Stimulated activated CD8-positive, alpha-beta memory T cell treated with anti-CD3 and anti-CD28 coated beads, Interleukin-7, amount 100 ng/mL, for 48 hours (primary cell): ENCODE measurements at regions not wholly inside any gene's neighbourhood (a gene's known extent, or its start where the extent isn't known, plus 50 kb on each side); places are given as distances from the start of the nearest gene placed in this dataset.

Experiments used
- DNase-seq, 2 donors: peaks; one replicate each; pipeline ENCODE4 v3.0.0-alpha.2; 2020; ENCODE audit warnings: low read depth in 1 of 2; ENCODE audit errors: extremely low read depth in 1 of 2

DNA sequence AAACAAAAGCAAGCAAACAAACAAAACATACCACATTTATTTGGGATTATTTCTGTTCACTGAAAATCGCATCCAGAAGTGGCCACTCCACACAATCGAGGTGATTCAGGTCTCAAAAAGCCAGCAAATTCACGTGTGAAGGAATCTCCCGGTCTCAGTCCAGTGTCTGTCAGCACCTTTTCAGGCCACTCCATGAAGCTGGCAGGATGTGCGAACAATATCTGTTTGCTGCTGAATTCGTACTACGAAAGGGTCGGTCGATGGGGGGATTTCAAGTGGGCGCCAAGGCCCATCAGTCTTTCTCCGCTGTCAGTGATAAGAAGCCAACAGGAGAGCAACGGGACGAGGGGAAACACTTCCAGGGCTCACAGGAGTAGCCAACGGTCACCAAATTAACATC lies 505.1 kb downstream of the IRX1 start:
- DNase-seq = no peak

- DNase-seq = no peak
Measured at GRCh38 chr5:4101189-4101588, 505.6 kb downstream of the IRX1 start.

- DNase-seq = no peak
Measured at GRCh38 chr5:4104831-4105597, 509.4 kb downstream of the IRX1 start.

- DNase-seq = no peak
Measured at GRCh38 chr5:4108690-4109089, 513.1 kb downstream of the IRX1 start.

DNA sequence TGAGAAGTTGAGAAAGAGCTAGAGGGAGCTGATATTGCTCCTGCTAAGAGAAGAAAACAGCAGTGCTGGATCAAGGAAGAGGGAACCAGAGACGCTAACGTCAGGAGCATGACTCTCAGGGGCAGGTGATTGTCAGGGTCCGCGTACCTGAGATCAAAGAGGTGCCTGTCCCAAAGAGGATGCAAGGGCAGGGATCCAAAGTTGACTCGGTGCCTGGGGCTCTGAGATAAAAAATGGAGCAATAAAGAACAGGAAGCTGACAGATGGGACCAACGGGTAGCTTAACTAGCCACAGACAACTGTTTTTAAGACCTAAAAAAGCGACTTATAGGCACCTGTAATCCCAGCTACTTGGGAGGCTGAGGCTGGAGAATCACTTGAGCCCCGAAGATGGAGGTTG lies 517.8 kb downstream of the IRX1 start:
- DNase-seq = no peak

- no peak for DNase-seq
Measured at GRCh38 chr5:4113905-4114304, 518.3 kb downstream of the IRX1 start.

GRCh38 chr5:4114452-4114851 lies 518.8 kb downstream of the IRX1 start:
- DNase-seq = no peak

DNA sequence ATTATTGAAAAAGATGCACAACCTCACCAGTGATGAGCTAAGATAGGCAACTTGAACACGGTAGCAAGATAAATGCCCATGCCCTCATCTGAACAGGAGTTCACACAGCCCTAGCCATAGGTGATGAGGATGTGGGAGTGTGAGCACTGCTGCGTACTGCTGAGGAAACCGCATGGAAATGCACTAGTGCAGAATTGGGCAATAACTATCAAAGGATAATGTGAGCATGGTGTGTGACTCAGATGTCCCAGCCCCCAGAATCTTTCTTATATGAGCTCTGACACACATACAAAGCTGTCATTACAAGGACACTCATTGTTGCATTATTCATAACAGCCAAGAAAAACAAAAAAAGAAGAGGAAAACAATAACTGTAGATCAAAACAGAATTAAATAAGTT lies 521.2 kb downstream of the IRX1 start:
- DNase-seq = peak in 1 of 2 donors; percentile 0

- DNase-seq = no peak
Measured at GRCh38 chr5:4124221-4124970, 528.8 kb downstream of the IRX1 start.

DNA sequence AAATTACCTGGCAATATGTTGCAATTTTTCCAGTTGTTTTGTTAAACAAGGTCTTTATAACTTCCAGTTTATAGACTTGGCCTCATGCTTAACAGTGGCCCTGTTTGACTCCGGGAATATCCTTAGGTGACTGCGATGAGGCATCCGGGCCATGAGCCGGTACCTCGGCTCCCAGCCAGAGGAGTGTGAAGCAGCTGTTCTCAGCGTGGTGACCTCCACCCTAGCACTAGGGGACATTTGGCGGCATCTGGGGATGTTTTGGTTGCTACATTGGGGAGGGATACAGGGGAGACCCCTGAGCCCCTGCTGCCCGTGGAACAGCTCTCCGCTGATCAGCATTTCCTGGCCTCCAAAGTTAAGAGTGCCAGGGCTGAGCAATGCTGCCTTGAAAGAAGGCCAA lies 533.4 kb downstream of the IRX1 start:
- DNase-seq = no peak

GRCh38 chr5:4129523-4129922 lies 533.9 kb downstream of the IRX1 start:
- DNase-seq = no peak

GRCh38 chr5:4130819-4131218 lies 535.2 kb downstream of the IRX1 start:
- no peak for DNase-seq

- no peak for DNase-seq
Measured at GRCh38 chr5:4137781-4138180, 542.1 kb downstream of the IRX1 start.

DNA sequence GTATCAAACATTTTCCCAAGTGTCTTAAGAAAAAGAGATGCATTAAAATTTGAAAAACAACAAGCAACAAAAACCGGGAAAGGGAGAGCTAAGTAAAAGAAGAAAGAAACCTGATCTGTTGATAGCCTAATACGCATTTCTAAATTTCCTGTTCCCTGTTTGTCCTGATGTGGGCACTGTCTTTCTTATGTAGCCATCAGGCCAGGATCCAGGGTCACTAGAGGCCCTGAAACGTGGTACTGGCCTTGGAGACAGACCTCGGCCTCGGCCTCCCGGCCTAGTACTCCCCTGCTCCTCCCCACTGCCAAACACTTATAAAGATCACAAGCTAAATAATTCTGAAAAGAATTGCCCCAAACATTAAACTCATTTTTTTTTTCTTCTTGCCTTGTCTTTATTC lies 547.2 kb downstream of the IRX1 start:
- DNase-seq = no peak

- no peak for DNase-seq
Measured at GRCh38 chr5:4144411-4145007, 548.9 kb downstream of the IRX1 start.

GRCh38 chr5:4145511-4145910 lies 549.9 kb downstream of the IRX1 start:
- no peak for DNase-seq

DNA sequence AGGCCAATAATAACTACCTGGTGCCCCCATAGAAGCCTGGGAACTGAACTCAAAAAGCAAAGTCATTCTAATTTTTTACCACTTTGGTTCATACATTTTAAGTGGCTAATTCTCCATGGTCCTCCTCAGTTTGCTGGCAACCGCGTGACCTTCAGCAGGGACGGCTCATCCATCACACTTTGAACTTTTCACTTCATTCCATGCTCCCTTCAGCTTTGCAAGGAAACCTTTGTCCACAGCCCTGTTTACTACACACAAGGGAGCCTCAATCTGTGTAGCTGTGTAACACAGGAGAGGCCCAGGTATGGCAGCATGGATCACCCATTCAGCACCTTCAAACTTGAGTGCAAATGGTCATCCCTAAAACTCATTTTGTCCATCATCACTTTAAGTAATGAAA lies 552.4 kb downstream of the IRX1 start:
- DNase-seq = no peak

DNA sequence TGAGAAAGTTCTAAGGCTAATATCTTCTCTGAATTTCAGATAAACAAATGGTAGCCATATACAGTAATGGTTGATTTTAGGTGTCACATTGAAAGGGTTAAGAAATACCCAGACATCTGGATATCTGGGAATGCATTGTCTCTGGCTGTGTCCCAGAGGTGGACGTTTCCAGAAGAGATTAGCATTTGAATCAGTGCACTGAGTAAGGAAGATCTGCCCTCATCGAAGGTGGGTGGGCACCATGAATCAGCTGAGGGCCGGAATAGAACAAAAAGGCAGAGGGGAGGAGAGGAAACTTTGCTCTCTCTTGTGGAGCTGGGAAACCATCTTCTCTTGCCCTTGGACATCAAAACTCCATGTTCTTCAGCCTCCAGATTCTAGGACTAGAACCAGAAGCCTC lies 554.4 kb downstream of the IRX1 start:
- no peak for DNase-seq

GRCh38 chr5:4156153-4156552 lies 560.5 kb downstream of the IRX1 start:
- no peak for DNase-seq

GRCh38 chr5:4156889-4157288 lies 561.3 kb downstream of the IRX1 start:
- DNase-seq = no peak

GRCh38 chr5:4158750-4159447 lies 563.3 kb downstream of the IRX1 start:
- DNase-seq = no peak
